ENCODE measurements at regions not wholly inside any gene's neighbourhood (a gene's known extent, or its start where the extent isn't known, plus 50 kb on each side); places are given as distances from the start of the nearest gene placed in this dataset.

DNA sequence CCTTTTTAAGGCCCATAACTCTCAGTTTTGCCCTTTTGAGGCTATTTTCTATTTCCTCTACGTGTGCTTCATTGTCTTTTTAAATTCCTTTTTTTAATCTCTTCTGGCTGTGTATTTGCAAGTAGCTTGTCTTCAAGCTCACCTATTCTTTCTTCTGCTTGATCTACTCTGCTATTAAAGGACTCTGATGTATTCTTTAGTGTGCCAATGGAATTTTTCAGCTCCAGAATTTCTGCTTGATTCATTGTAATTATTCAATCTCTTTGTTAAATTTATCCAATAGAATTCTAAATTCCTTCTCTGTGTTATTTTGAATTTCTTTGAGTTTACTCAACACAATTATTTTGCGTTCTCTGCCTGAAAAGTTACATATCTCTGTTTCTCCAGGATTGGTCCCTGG lies 178.7 kb downstream of the FAM170A start:
- H3K4me1 Mint-ChIP-seq (ENCODE audit: low read depth) = no peaks in the 10 kb centered on the region
- intact Hi-C loops (cut with DNase I, micrococcal nuclease) = no loop called here
- H3K36me3 Mint-ChIP-seq (ENCODE audit: low read depth) = no peaks in the 10 kb centered on the region
- ATAC-seq (ENCODE audit: poor library complexity) = no peak
- H3K9me3 Mint-ChIP-seq = peaks cover 23% of the 10 kb centered on the region
- DNase-seq = no peak
- TF ChIP-seq, protein P1, sequence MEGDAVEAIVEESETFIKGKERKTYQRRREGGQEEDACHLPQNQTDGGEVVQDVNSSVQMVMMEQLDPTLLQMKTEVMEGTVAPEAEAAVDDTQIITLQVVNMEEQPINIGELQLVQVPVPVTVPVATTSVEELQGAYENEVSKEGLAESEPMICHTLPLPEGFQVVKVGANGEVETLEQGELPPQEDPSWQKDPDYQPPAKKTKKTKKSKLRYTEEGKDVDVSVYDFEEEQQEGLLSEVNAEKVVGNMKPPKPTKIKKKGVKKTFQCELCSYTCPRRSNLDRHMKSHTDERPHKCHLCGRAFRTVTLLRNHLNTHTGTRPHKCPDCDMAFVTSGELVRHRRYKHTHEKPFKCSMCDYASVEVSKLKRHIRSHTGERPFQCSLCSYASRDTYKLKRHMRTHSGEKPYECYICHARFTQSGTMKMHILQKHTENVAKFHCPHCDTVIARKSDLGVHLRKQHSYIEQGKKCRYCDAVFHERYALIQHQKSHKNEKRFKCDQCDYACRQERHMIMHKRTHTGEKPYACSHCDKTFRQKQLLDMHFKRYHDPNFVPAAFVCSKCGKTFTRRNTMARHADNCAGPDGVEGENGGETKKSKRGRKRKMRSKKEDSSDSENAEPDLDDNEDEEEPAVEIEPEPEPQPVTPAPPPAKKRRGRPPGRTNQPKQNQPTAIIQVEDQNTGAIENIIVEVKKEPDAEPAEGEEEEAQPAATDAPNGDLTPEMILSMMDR (IDR thresholded peaks at IDR 0.05) = no peak
- Histone ChIP-seq H3K27ac (ENCODE audit: low read depth in 1 of 2, low read length in 2 of 2) (no peak overlapping the region), H3K4me3 (ENCODE audit: low read length) (no peak overlapping the region), H3K27me3 (ENCODE audit: control insufficient read depth in 1 of 2, insufficient read depth in 2 of 2, low read length in 2 of 2) (no peaks in the 10 kb centered on the region), H3K4me1 (ENCODE audit: insufficient read depth, low read length) (no peaks in the 10 kb centered on the region), H3K9me3 (ENCODE audit: control insufficient read depth in 1 of 2, insufficient read depth in 1 of 2, low read length in 2 of 2) (peaks cover 4 to 12% of the 10 kb centered on the region in 2 experiments), H3K36me3 (ENCODE audit: insufficient read depth, low read length) (no peaks in the 10 kb centered on the region)
- ChIA-PET POLR2A (no interaction called here), CTCF (no interaction called here)
- no peaks in the 10 kb centered on the region for H3K27me3 Mint-ChIP-seq
- H3K27ac Mint-ChIP-seq = no peak overlapping the region
- H3K4me3 Mint-ChIP-seq = no peak overlapping the region

GRCh38 chr5:119808474-119808873 lies 179.1 kb downstream of the FAM170A start:
- no peak overlapping the region for H3K4me3 Mint-ChIP-seq
- ChIA-PET POLR2A (no interaction called here), CTCF (no interaction called here)
- H3K9me3 Mint-ChIP-seq = peaks cover 23% of the 10 kb centered on the region
- H3K27ac ChIP-seq (ENCODE audit: low read depth in 1 of 2, low read length in 2 of 2) = no peak overlapping the region
- no peak for DNase-seq
- H3K4me3 ChIP-seq (ENCODE audit: low read length) = no peak overlapping the region
- intact Hi-C loops (cut with DNase I, micrococcal nuclease) = no loop called here
- H3K4me1 ChIP-seq (ENCODE audit: insufficient read depth, low read length) = no peaks in the 10 kb centered on the region
- H3K27ac Mint-ChIP-seq = no peak overlapping the region
- no peaks in the 10 kb centered on the region for H3K36me3 ChIP-seq (ENCODE audit: insufficient read depth, low read length)
- TF ChIP-seq, protein P1 (IDR thresholded peaks at IDR 0.05) = no peak
- no peak for ATAC-seq (ENCODE audit: poor library complexity)
- H3K4me1 Mint-ChIP-seq (ENCODE audit: low read depth) = no peaks in the 10 kb centered on the region
- no peaks in the 10 kb centered on the region for H3K27me3 ChIP-seq (ENCODE audit: control insufficient read depth in 1 of 2, insufficient read depth in 2 of 2, low read length in 2 of 2)
- H3K9me3 ChIP-seq (ENCODE audit: control insufficient read depth in 1 of 2, insufficient read depth in 1 of 2, low read length in 2 of 2) = peaks cover 4 to 12% of the 10 kb centered on the region in 2 experiments
- no peaks in the 10 kb centered on the region for H3K27me3 Mint-ChIP-seq
- no peaks in the 10 kb centered on the region for H3K36me3 Mint-ChIP-seq (ENCODE audit: low read depth)

DNA sequence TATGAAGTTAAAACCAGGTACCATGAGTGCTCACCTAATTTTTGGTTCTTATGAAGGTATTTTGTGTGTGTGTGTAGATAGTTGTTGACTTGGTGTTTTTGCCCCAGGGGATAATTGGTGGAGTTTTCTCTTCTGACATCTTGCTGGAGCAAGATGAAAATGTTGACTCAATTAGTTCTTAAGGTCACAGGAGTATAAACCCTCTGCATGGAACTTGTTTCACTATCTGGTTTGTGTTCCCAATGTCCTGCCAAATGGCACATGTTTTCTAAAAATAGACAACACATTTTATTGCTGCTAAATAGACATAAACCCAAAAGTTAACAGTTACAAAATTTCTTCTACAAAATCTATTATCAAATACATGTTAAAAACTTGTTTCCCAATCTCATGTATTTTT lies 180.9 kb downstream of the FAM170A start:
- TF ChIP-seq, protein P1 (IDR thresholded peaks at IDR 0.05) = no peak
- Histone ChIP-seq H3K36me3 (ENCODE audit: insufficient read depth, low read length) (no peaks in the 10 kb centered on the region), H3K27me3 (ENCODE audit: control insufficient read depth in 1 of 2, insufficient read depth in 2 of 2, low read length in 2 of 2) (no peaks in the 10 kb centered on the region), H3K9me3 (ENCODE audit: control insufficient read depth in 1 of 2, insufficient read depth in 1 of 2, low read length in 2 of 2) (peaks cover 4 to 12% of the 10 kb centered on the region in 2 experiments), H3K4me1 (ENCODE audit: insufficient read depth, low read length) (no peaks in the 10 kb centered on the region), H3K4me3 (ENCODE audit: low read length) (no peak overlapping the region), H3K27ac (ENCODE audit: low read depth in 1 of 2, low read length in 2 of 2) (no peak overlapping the region)
- Mint-ChIP-seq H3K36me3 (ENCODE audit: low read depth) (no peaks in the 10 kb centered on the region), H3K4me3 (no peak overlapping the region), H3K27ac (no peak overlapping the region), H3K4me1 (ENCODE audit: low read depth) (no peaks in the 10 kb centered on the region), H3K27me3 (no peaks in the 10 kb centered on the region), H3K9me3 (peaks cover 20% of the 10 kb centered on the region)
- intact Hi-C loops (cut with DNase I, micrococcal nuclease) = no loop called here
- POLR2A ChIA-PET = no interaction called here
- CTCF ChIA-PET = no interaction called here
- DNase-seq (no peak), ATAC-seq (ENCODE audit: poor library complexity) (no peak)

All from CD4-positive, alpha-beta T cell (primary cell).